Gastroesophageal sphincter (tissue), 3 donors: ENCODE measurements at regions not wholly inside any gene's neighbourhood (a gene's known extent, or its start where the extent isn't known, plus 50 kb on each side); places are given as distances from the start of the nearest gene placed in this dataset.

ENCODE experiments used
- CTCF ChIP-seq, 4 experiments: fragments of 200-600 bp in 2 of 4; fragments of 450-650 bp in 2 of 4; sonication (generic) in 1 of 4; IDR thresholded peaks; one replicate each; pipeline ENCODE4 v1.5.1; 2017 to 2019; ENCODE audit warnings: antibody characterized with exemption in 4 of 4, mild to moderate bottlenecking in 2 of 4, moderate library complexity in 2 of 4
- POLR2AphosphoS5 ChIP-seq: sonication (generic); formaldehyde crosslinking; IDR thresholded peaks from one replicate; pipeline ENCODE4 v1.6.1; 2017; ENCODE audit warnings: antibody characterized with exemption

DNA sequence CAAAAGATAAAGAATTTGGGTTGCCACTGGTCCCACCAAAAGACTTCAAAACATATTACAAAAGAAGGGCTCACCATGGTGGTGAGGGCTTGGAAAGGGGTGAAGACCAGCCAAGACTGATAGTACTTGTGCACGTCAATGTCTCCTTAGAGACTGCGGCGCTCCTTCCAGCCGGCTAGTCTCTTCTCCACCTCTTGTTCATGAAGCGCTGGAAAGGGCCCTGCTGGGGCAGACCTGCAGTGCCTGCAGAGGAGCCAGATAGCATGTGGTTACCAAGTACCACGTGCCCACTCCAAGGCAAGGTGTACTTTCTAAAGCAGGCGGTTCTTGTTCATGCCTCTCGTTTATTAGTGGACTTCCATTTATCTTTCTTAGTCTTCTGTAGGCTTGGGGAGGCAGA is 92.7 kb upstream of the FAM20A start:
- TF ChIP-seq POLR2AphosphoS5 (no peak), CTCF (IDR thresholded peaks at IDR 0.05) (no peak)
